ENCODE measurements at regions not wholly inside any gene's neighbourhood (a gene's known extent, or its start where the extent isn't known, plus 50 kb on each side); places are given as distances from the start of the nearest gene placed in this dataset.

GRCh38 chr21:14889080-14889810, 175.6 kb downstream of the NRIP1 start:
- no peaks in the 10 kb centered on the region for H3K4me1 ChIP-seq (ENCODE audit: control insufficient read depth, low read length)
- H3K9me3 ChIP-seq (ENCODE audit: control insufficient read depth, insufficient read depth, low read length), result no peaks in the 10 kb centered on the region
- no peak overlapping the region for H3K27ac ChIP-seq (ENCODE audit: low read depth, low read length)
- H4K20me1 ChIP-seq (ENCODE audit: control insufficient read depth, insufficient read depth, low read depth, low read length), result no peaks in the 10 kb centered on the region
- H3K4me3 ChIP-seq (ENCODE audit: low read length), result no peak overlapping the region
- no peaks in the 10 kb centered on the region for H3F3A ChIP-seq (ENCODE audit: control insufficient read depth, insufficient read depth)
- TF ChIP-seq EZH2phosphoT487 (IDR thresholded peaks at IDR 0.05; ENCODE audit: borderline replicate concordance, low read length), result no peak
- no peak for TF ChIP-seq CTCF (IDR thresholded peaks at IDR 0.05; ENCODE audit: low read depth, low read length, poor library complexity, severe bottlenecking)
- no peak overlapping the region for H3K4me2 ChIP-seq (ENCODE audit: low read length)
- no peaks in the 10 kb centered on the region for H3K36me3 ChIP-seq (ENCODE audit: control insufficient read depth, low read length)
- H3K27me3 ChIP-seq (ENCODE audit: control insufficient read depth, low read length), result no peaks in the 10 kb centered on the region
- H3K79me2 ChIP-seq (ENCODE audit: control insufficient read depth, low read length), result no peaks in the 10 kb centered on the region
- H3K9me2 ChIP-seq (replicated peaks; ENCODE audit: control insufficient read depth, low read length), result no peaks in the 10 kb centered on the region

- no peaks in the 10 kb centered on the region for H3K27me3 ChIP-seq (ENCODE audit: control insufficient read depth, low read length)
- H3K4me1 ChIP-seq (ENCODE audit: control insufficient read depth, low read length), result no peaks in the 10 kb centered on the region
- no peaks in the 10 kb centered on the region for H3K79me2 ChIP-seq (ENCODE audit: control insufficient read depth, low read length)
Observed at GRCh38 chr21:14888202-14888601, 176.6 kb downstream of the NRIP1 start.

GRCh38 chr21:14886001-14886400, 178.8 kb downstream of the NRIP1 start:
- Histone ChIP-seq H3K79me2 (ENCODE audit: control insufficient read depth, low read length) (no peaks in the 10 kb centered on the region), H3K27me3 (ENCODE audit: control insufficient read depth, low read length) (no peaks in the 10 kb centered on the region), H3K4me1 (ENCODE audit: control insufficient read depth, low read length) (no peaks in the 10 kb centered on the region), H3K27ac (ENCODE audit: low read depth, low read length) (no peak overlapping the region), H3F3A (ENCODE audit: control insufficient read depth, insufficient read depth) (no peaks in the 10 kb centered on the region), H3K9me2 (replicated peaks; ENCODE audit: control insufficient read depth, low read length) (no peaks in the 10 kb centered on the region), H3K9me3 (ENCODE audit: control insufficient read depth, insufficient read depth, low read length) (no peaks in the 10 kb centered on the region), H3K4me3 (ENCODE audit: low read length) (no peak overlapping the region), H3K36me3 (ENCODE audit: control insufficient read depth, low read length) (no peaks in the 10 kb centered on the region), H4K20me1 (ENCODE audit: control insufficient read depth, insufficient read depth, low read depth, low read length) (no peaks in the 10 kb centered on the region), H3K4me2 (ENCODE audit: low read length) (no peak overlapping the region)
- no peak for TF ChIP-seq CTCF (IDR thresholded peaks at IDR 0.05; ENCODE audit: low read depth, low read length, poor library complexity, severe bottlenecking)
- no peak for TF ChIP-seq EZH2phosphoT487 (IDR thresholded peaks at IDR 0.05; ENCODE audit: borderline replicate concordance, low read length)

More at GRCh38 chr21:14888202-14888601, 176.6 kb downstream of the NRIP1 start:
- H3K36me3 ChIP-seq (ENCODE audit: control insufficient read depth, low read length), result no peaks in the 10 kb centered on the region
- no peaks in the 10 kb centered on the region for H3F3A ChIP-seq (ENCODE audit: control insufficient read depth, insufficient read depth)
- H3K27ac ChIP-seq (ENCODE audit: low read depth, low read length), result no peak overlapping the region
- H3K4me3 ChIP-seq (ENCODE audit: low read length), result no peak overlapping the region
- TF ChIP-seq CTCF (IDR thresholded peaks at IDR 0.05; ENCODE audit: low read depth, low read length, poor library complexity, severe bottlenecking) (no peak), EZH2phosphoT487 (IDR thresholded peaks at IDR 0.05; ENCODE audit: borderline replicate concordance, low read length) (no peak)
- no peaks in the 10 kb centered on the region for H3K9me2 ChIP-seq (replicated peaks; ENCODE audit: control insufficient read depth, low read length)
- H4K20me1 ChIP-seq (ENCODE audit: control insufficient read depth, insufficient read depth, low read depth, low read length), result no peaks in the 10 kb centered on the region
- no peaks in the 10 kb centered on the region for H3K9me3 ChIP-seq (ENCODE audit: control insufficient read depth, insufficient read depth, low read length)
- H3K4me2 ChIP-seq (ENCODE audit: low read length), result no peak overlapping the region
